ENCODE measurements at regions not wholly inside any gene's neighbourhood (a gene's known extent, or its start where the extent isn't known, plus 50 kb on each side); places are given as distances from the start of the nearest gene placed in this dataset.
"Not testable (repeated sequence)": the region's sequence is repeated elsewhere in the genome, so short reads cannot be mapped to it uniquely, and the experiment has no call there.

DNA sequence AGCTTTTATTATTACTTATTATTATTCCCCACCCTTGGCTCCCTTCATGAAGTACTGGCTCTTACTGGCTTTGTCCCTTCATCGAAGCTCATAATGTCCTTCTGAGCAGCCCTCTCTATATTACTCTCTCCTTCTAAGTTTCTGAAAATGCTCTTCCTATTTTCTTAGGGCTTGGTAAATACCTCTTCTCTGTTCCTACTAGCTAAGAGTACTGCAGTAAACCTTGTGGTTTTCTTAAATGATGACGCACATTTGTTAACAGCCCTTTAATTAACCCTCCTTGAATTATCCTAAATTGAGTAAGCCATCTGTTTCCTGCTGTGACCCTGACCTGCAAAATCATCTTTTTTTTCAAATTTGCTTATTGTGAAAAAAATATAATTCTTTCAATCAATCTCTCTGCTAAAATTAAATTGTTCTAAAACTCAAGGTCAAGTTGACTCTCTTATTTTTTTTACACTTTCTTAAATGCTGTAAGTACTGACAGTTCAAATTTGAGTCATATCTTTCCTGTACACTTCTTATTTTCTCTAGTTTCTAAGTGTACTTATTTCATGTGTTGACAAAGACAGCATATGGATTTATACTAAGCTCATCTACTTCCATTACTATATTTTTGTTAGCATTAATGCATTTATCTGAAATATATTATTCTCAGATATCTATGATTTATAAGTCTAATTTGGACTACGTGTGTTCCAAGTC, 148.9 kb downstream of the ADAM29 start:
- no peak overlapping the region for H3K4me3 ChIP-seq (ENCODE audit: low read length in 2 of 2)
- H3K9me3 ChIP-seq (ENCODE audit: control insufficient read depth in 2 of 2, low read length in 2 of 2) = no peaks in the 10 kb centered on the region
- H3K27me3 ChIP-seq (ENCODE audit: control insufficient read depth in 1 of 2, insufficient read depth in 2 of 2, low read length in 2 of 2) = no peaks in the 10 kb centered on the region
- H3K9ac ChIP-seq (ENCODE audit: low read length in 2 of 2) = no peak overlapping the region
- no peaks in the 10 kb centered on the region for H3K36me3 ChIP-seq (ENCODE audit: control insufficient read depth in 2 of 2, insufficient read depth in 2 of 2, low read length in 2 of 2)
- no peaks in the 10 kb centered on the region for H3K4me1 ChIP-seq (ENCODE audit: control insufficient read depth, insufficient read depth, low read length)
- no peak overlapping the region for H3K27ac ChIP-seq (ENCODE audit: low read length)

DNA sequence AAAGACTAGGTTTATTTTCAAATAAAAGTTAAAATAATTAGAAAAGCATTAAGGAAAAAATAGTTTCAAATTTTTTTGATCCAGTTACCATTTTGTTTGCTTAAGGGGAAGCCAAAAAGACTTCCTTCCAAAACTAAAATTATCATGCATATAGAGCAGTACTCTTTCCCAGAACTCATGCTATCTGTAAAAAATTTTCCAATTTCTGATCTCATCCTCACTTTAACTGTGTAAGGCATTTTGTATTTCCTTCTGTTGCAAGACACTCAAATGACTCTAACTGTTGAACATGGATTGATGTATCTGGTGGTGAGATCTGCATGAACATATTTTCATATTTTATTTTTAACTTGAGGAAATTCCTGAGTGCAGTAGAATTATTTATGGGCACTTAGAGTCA, 150.1 kb downstream of the ADAM29 start:
- no peak overlapping the region for H3K4me3 ChIP-seq (ENCODE audit: low read length in 2 of 2)
- H3K4me1 ChIP-seq (ENCODE audit: control insufficient read depth, insufficient read depth, low read length) = no peaks in the 10 kb centered on the region
- no peak overlapping the region for H3K27ac ChIP-seq (ENCODE audit: low read length)
- no peaks in the 10 kb centered on the region for H3K36me3 ChIP-seq (ENCODE audit: control insufficient read depth in 2 of 2, insufficient read depth in 2 of 2, low read length in 2 of 2)
- H3K9ac ChIP-seq (ENCODE audit: low read length in 2 of 2) = no peak overlapping the region
- no peaks in the 10 kb centered on the region for H3K9me3 ChIP-seq (ENCODE audit: control insufficient read depth in 2 of 2, low read length in 2 of 2)
- H3K27me3 ChIP-seq (ENCODE audit: control insufficient read depth in 1 of 2, insufficient read depth in 2 of 2, low read length in 2 of 2) = no peaks in the 10 kb centered on the region

DNA sequence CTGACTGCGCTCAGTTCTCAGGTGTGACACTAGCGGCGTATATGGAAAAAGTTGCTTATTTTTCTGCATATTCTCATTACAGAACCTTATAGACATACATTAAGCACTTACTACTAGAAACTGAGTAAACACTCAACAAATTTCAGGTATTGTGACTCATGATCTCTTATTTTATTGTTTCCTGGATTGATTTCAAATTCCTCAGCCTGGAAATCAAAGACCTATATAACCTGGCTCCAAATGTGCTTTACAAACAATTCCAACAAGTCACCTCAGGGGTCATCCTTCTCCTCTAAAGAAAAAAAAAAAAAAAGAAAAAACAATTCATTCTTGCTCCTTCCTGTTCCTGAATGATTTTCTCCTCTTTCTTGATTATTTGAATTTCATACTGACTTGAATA, 152.3 kb downstream of the ADAM29 start:
- Histone ChIP-seq H3K27me3 (ENCODE audit: control insufficient read depth in 1 of 2, insufficient read depth in 2 of 2, low read length in 2 of 2) (no peaks in the 10 kb centered on the region), H3K27ac (ENCODE audit: low read length) (no peak overlapping the region), H3K36me3 (ENCODE audit: control insufficient read depth in 2 of 2, insufficient read depth in 2 of 2, low read length in 2 of 2) (no peaks in the 10 kb centered on the region), H3K9ac (ENCODE audit: low read length in 2 of 2) (no peak overlapping the region), H3K9me3 (ENCODE audit: control insufficient read depth in 2 of 2, low read length in 2 of 2) (no peaks in the 10 kb centered on the region), H3K4me1 (ENCODE audit: control insufficient read depth, insufficient read depth, low read length) (no peaks in the 10 kb centered on the region), H3K4me3 (ENCODE audit: low read length in 2 of 2) (no peak overlapping the region)

DNA sequence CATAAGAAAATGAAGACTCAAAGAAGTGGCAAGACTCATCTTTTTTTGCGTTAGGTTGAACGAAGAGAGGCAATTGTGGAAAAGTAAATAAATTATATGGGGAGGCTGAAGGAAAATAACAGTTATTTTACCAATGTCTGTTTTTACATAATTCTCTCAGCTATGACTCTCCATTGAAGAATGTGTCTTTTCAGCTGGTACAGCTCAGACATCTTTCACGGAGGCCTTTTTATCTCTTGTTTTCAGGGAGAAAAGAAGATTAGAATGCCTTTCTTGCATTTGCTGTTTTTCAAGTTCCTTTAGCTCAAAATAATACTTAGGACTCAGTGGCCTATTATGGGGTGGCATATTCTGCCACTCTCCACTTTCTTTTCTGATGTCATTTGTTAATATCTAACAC, 153.0 kb downstream of the ADAM29 start:
- Histone ChIP-seq H3K9me3 (ENCODE audit: control insufficient read depth in 2 of 2, low read length in 2 of 2) (no peaks in the 10 kb centered on the region), H3K4me1 (ENCODE audit: control insufficient read depth, insufficient read depth, low read length) (no peaks in the 10 kb centered on the region), H3K9ac (ENCODE audit: low read length in 2 of 2) (no peak overlapping the region), H3K27ac (ENCODE audit: low read length) (no peak overlapping the region), H3K36me3 (ENCODE audit: control insufficient read depth in 2 of 2, insufficient read depth in 2 of 2, low read length in 2 of 2) (no peaks in the 10 kb centered on the region), H3K27me3 (ENCODE audit: control insufficient read depth in 1 of 2, insufficient read depth in 2 of 2, low read length in 2 of 2) (no peaks in the 10 kb centered on the region), H3K4me3 (ENCODE audit: low read length in 2 of 2) (no peak overlapping the region)

DNA sequence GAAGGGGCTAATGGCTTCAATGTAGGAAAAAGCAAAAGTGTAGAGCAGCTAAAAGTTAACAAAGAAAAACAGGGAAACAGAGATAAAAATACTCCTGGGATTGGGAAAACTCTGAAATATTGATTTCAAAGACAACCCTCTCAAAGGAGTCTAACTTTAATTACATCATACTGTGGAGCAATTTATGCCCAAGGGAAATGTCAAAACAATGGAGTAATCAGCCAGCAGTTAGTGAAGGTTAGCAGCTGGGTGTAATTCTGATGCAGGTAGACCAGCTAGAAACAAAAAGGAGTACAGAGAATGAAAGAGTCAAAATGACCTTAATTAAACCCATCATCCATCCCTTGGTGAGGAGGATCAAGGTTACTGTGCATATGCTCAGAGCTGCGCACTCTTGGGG, 169.0 kb downstream of the ADAM29 start:
- Histone ChIP-seq H3K27ac (ENCODE audit: low read length) (no peak overlapping the region), H3K27me3 (ENCODE audit: control insufficient read depth in 1 of 2, insufficient read depth in 2 of 2, low read length in 2 of 2) (no peaks in the 10 kb centered on the region), H3K9me3 (ENCODE audit: control insufficient read depth in 2 of 2, low read length in 2 of 2) (peaks cover 0 to 4% of the 10 kb centered on the region in 2 donors), H3K36me3 (ENCODE audit: control insufficient read depth in 2 of 2, insufficient read depth in 2 of 2, low read length in 2 of 2) (no peaks in the 10 kb centered on the region), H3K4me3 (ENCODE audit: low read length in 2 of 2) (no peak overlapping the region), H3K4me1 (ENCODE audit: control insufficient read depth, insufficient read depth, low read length) (no peaks in the 10 kb centered on the region), H3K9ac (ENCODE audit: low read length in 2 of 2) (no peak overlapping the region)

DNA sequence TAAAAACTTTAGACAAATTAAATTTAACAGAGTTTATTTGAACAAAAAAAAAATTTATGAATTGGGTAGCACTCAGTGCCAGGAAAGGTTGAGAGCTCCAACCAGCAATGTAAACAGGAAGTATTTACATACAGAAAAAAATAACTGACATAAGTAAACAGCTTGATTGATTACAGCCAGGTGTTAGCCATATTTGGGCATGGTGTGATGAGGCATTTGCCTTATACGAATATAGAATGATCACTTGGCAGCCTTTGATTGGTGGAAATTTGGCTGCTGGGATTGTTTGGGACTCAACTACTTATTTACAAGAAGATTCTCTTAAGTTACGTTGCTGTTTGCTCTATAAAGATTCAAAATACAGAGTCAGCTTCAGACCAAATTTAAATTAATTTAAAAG, 172.0 kb downstream of the ADAM29 start:
- Histone ChIP-seq H3K4me3 (ENCODE audit: low read length in 2 of 2) (no peak overlapping the region), H3K4me1 (ENCODE audit: control insufficient read depth, insufficient read depth, low read length) (no peaks in the 10 kb centered on the region), H3K27ac (ENCODE audit: low read length) (no peak overlapping the region), H3K9ac (ENCODE audit: low read length in 2 of 2) (no peak overlapping the region), H3K27me3 (ENCODE audit: control insufficient read depth in 1 of 2, insufficient read depth in 2 of 2, low read length in 2 of 2) (no peaks in the 10 kb centered on the region), H3K36me3 (ENCODE audit: control insufficient read depth in 2 of 2, insufficient read depth in 2 of 2, low read length in 2 of 2) (no peaks in the 10 kb centered on the region), H3K9me3 (ENCODE audit: control insufficient read depth in 2 of 2, low read length in 2 of 2) (peaks cover 4% of the 10 kb centered on the region in 2 donors)

DNA sequence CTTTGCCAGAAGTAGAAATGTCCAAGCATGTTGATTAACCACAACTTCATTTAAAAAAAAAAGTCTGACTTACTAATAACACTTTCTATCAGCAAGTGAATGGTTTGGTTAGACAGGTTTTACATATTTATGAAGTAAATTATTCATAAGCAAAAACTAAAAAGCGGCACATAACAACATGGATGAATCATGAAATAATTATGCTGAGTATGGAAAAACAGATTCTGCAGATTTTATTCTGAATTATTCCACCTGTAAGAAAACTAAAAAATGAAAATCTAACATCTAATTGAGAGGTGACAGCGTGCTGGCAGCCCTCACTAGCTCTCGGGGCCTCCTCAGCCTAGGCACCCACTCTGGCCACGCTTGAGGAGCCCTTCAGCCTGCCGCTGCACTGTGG, 173.5 kb downstream of the ADAM29 start:
- Histone ChIP-seq H3K36me3 (ENCODE audit: control insufficient read depth in 2 of 2, insufficient read depth in 2 of 2, low read length in 2 of 2) (no peaks in the 10 kb centered on the region), H3K27me3 (ENCODE audit: control insufficient read depth in 1 of 2, insufficient read depth in 2 of 2, low read length in 2 of 2) (no peaks in the 10 kb centered on the region), H3K4me1 (ENCODE audit: control insufficient read depth, insufficient read depth, low read length) (no peaks in the 10 kb centered on the region), H3K9ac (ENCODE audit: low read length in 2 of 2) (no peak overlapping the region), H3K27ac (ENCODE audit: low read length) (no peak overlapping the region), H3K4me3 (ENCODE audit: low read length in 2 of 2) (no peak overlapping the region), H3K9me3 (ENCODE audit: control insufficient read depth in 2 of 2, low read length in 2 of 2) (peaks cover 5 to 7% of the 10 kb centered on the region in 2 donors)

DNA sequence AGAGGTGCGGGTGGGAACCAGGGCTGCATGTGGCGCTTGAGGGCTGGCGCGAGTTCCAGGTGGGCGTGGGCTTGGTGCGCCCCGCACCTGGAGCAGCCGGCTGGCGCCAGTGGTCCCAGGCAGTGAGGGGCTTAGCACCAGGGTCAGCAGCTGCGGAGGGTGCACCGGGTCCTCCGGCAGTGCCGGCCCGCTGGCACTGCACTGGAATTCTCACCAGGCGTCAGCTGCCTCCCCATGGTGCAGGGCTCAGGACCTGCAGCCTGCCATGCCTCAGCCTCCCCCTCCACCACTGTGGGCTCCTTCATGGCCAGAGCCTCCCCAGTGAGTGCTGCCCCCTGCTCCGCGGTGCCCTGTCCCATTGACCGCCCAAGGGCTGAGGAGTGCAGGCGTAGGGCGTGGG, 174.0 kb downstream of the ADAM29 start:
- H3K4me3 ChIP-seq (ENCODE audit: low read length in 2 of 2) = no peak overlapping the region
- H3K27me3 ChIP-seq (ENCODE audit: control insufficient read depth in 1 of 2, insufficient read depth in 2 of 2, low read length in 2 of 2) = no peaks in the 10 kb centered on the region

DNA sequence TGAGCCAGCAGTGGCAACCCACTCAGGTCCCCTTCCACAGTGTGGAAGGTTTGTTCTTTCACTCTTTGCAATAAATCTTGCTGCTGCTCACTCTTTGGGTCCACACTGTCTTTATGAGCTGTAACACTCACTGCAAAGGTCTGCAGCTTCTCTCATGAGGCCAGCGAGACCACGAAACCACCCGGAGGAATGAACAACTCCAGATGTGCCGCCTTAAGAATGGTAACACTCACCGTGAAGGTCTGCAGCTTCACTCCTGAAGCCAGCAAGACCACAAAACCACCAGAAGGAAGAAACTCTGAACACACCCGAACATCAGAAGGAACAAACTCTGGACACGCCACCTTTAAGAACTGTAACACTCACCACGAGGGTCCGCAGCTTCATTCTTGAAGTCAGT, 174.9 kb downstream of the ADAM29 start:
- H3K27me3 ChIP-seq (ENCODE audit: control insufficient read depth in 1 of 2, insufficient read depth in 2 of 2, low read length in 2 of 2); H3K4me3 ChIP-seq (ENCODE audit: low read length in 2 of 2); H3K36me3 ChIP-seq (ENCODE audit: control insufficient read depth in 2 of 2, insufficient read depth in 2 of 2, low read length in 2 of 2); H3K9me3 ChIP-seq (ENCODE audit: control insufficient read depth in 2 of 2, low read length in 2 of 2); H3K27ac ChIP-seq (ENCODE audit: low read length); H3K9ac ChIP-seq (ENCODE audit: low read length in 2 of 2); H3K4me1 ChIP-seq (ENCODE audit: control insufficient read depth, insufficient read depth, low read length): not testable (repeated sequence)

More for the DNA sequence above, 174.0 kb downstream of the ADAM29 start:
- Histone ChIP-seq H3K36me3 (ENCODE audit: control insufficient read depth in 2 of 2, insufficient read depth in 2 of 2, low read length in 2 of 2) (no peaks in the 10 kb centered on the region), H3K27ac (ENCODE audit: low read length) (no peak overlapping the region), H3K9ac (ENCODE audit: low read length in 2 of 2) (no peak overlapping the region), H3K4me1 (ENCODE audit: control insufficient read depth, insufficient read depth, low read length) (no peaks in the 10 kb centered on the region), H3K9me3 (ENCODE audit: control insufficient read depth in 2 of 2, low read length in 2 of 2) (peaks cover 5 to 7% of the 10 kb centered on the region in 2 donors)

DNA sequence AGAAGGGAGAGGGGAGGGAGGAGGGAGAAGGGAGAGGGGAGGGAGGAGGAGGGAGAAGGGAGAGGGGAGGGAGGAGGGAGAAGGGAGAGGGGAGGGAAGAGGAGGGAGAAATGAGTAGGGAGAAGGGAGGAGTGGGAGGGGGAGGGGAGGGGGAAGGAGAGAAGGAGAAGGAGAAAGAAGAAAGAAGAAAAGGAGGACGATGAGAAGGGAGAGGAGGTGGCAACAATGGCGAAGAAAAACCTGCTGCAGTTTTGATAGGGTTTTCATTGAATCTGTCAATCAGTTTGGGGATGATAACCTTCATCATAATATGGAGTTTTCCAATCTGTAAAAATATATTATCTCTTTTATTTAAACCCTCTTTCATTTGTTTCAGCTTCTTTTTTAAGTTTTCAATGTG, 185.2 kb downstream of the ADAM29 start:
- Histone ChIP-seq H3K27me3 (ENCODE audit: control insufficient read depth in 1 of 2, insufficient read depth in 2 of 2, low read length in 2 of 2) (no peaks in the 10 kb centered on the region), H3K9ac (ENCODE audit: low read length in 2 of 2) (no peak overlapping the region), H3K27ac (ENCODE audit: low read length) (no peak overlapping the region), H3K36me3 (ENCODE audit: control insufficient read depth in 2 of 2, insufficient read depth in 2 of 2, low read length in 2 of 2) (no peaks in the 10 kb centered on the region), H3K9me3 (ENCODE audit: control insufficient read depth in 2 of 2, low read length in 2 of 2) (no peaks in the 10 kb centered on the region), H3K4me3 (ENCODE audit: low read length in 2 of 2) (no peak overlapping the region), H3K4me1 (ENCODE audit: control insufficient read depth, insufficient read depth, low read length) (no peaks in the 10 kb centered on the region)

DNA sequence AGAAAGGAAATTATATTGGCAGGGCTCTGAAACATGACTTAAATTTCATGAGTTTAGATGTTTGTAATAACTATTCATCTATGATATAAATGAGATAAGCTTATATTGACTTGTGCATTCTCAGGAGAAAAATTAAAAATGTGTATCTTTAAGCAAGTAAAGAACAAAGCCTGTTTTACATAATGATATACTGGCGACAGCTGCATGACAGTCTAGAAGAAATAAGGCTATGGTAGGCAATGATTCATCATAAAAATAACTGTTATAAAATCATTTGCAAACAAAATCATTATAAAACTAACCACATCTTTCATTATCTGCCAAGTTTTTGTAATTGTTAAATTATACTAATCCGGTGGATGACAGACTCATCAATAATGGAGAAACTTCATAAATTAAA, 188.1 kb downstream of the ADAM29 start:
- Histone ChIP-seq H3K9me3 (ENCODE audit: control insufficient read depth in 2 of 2, low read length in 2 of 2) (peaks cover 0 to 5% of the 10 kb centered on the region in 2 donors), H3K36me3 (ENCODE audit: control insufficient read depth in 2 of 2, insufficient read depth in 2 of 2, low read length in 2 of 2) (no peaks in the 10 kb centered on the region), H3K4me3 (ENCODE audit: low read length in 2 of 2) (no peak overlapping the region), H3K27me3 (ENCODE audit: control insufficient read depth in 1 of 2, insufficient read depth in 2 of 2, low read length in 2 of 2) (no peaks in the 10 kb centered on the region), H3K4me1 (ENCODE audit: control insufficient read depth, insufficient read depth, low read length) (no peaks in the 10 kb centered on the region), H3K9ac (ENCODE audit: low read length in 2 of 2) (no peak overlapping the region), H3K27ac (ENCODE audit: low read length) (no peak overlapping the region)

All from stomach smooth muscle (tissue), 2 donors.